GM18909 (cell line): ENCODE measurements at regions not wholly inside any gene's neighbourhood (a gene's known extent, or its start where the extent isn't known, plus 50 kb on each side); places are given as distances from the start of the nearest gene placed in this dataset.

ENCODE experiments used
- ATAC-seq: cut with Tn5 transposase; IDR thresholded peaks from one replicate; pipeline ENCODE4 v1.9.1; 2021; ENCODE audit warnings: mild to moderate bottlenecking; ENCODE audit not compliant: unreplicated experiment, poor library complexity

DNA sequence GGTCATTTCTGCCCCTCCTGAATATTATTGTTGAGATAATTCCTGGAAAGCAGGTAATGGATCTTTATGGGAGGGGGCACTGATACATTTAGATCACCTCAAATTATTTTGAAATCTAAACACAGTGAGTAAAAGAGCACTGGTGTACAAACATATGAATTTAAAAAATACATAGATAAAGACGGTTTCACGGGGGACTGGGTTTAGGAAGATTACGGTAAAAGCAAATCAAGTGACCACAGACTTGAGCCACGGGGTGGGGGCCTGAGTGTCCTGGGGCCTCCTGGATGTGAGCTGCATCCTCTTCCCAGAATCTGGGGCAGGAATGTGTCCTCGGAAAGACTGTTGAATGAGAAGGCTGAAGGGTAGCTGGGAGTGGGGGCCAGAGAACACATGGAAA is 219.1 kb upstream of the KLF6 start:
- ATAC-seq, result no peak

DNA sequence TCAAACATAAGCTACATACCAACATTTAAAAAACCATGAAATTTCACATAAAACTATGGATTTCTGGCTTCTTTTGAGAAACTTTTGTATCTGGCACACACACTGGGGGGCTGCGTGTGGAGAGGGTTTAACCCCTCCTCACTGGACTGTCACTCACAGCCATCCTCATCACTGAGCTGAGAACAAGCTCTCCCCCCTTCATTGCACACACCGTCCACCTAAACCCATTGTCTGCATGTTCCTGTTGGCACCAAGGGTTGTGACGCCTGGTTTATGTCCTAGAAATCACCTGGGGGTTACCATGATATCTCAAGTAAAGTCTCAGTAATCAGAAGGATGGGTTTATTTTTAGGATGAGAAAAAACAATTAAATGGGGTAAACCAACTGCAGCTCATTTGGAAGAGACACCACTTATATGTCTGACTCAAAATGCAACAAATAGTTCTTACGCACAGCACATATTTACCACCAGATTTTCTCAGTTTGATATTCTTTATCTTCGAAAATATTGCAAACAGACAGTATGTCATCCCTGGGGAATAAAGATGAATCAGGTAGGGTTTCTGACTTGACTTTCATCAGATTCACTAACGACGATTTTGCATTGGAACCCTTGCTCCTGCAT is 218.5 kb upstream of the KLF6 start:
- no peak for ATAC-seq

DNA sequence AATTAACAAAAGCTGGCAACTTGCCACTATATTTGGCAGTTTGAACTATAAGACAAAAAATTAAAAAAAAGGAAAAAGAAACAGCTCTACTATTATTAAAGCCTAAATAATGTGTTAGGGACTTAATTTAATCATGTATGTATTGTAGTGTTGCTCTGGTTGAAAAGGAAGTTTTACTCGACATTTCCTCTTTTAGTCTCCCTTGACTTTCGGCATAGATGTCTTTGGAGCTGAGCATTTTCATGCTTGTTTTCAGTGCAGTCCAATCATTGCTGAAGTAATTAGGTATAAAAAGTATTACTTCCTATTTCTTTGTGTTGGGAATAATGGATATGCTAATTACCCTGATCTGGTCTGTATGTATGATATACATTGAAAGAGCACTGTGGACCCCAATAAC is 216.8 kb upstream of the KLF6 start:
- no peak for ATAC-seq

DNA sequence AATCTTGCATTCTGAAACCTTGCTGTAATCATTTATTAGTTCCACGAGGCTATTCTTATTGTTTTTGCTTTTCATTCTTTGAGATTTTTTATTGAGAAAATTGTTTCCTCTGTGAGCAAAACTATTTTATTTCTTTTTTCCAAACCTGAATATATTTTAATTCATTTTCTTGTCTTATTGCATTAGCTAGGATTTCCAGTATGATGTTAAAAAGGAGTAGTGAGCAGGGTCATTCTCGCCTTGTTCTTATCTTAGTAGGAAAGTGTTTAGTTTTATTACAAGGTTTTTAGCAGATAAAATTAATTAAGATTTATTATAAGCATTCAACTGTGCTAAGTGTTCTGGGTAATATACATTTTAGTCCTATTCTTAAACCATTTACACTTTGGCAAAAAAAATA is 214.6 kb upstream of the KLF6 start:
- no peak for ATAC-seq

DNA sequence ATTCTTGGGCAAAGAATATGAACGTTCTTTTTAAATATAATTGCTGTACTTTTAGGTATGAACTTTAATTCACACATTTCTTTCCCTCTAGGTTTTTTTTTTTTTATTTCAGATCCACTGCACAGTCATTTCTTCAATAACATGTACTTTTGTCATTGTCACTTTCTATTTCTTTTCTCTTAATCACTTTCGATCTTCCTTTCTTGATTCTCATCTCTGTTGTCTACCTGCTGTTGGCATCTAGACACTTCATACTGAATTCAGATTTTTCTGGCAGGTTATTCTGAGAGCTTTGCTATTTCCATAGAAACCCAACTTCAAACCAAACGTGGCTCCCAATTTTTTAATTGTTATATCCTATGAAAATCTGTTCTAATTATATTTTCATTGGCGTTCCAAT is 211.7 kb upstream of the KLF6 start:
- ATAC-seq, result no peak

DNA sequence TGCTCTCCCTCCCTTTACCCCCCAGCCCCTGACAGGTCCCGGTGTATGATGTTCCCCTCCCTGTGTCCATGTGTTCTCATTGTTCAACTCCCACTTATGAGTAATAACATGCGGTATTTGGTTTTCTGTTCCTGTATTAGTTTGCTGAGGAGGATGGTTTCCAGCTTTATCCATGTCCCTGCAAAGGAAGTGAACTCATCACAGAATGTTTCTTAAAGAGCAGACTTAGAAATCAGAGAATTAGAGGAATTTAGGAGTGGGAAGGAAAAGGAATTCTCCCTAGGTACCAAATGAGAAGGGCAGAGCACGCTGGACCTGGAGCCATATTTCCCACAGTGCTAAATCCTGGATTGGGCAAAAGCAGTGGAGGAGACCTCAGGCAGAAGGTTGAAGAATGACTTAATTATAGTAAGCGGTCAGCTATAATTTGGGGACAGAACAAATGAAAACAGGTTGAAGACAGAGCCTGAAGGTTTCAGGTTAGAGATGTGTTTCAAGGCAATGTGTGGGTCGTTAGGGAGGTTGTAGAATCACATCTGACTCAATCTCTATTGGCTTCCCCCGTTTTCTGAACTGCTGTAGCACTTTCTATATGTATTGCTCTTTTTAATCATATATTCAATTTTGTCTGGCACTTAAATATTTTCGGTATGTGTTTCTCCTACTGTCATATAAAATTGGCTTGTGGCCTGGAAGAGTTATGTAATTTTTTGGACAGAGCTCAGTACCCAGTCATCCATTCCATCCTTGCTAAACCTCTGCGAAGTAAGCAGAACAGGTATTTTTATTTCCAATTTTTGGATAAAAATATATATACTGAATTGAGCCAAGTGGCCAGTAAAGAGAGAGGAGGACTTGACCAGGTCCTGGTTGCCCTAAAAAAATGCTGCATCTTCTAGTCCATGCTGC is 210.5 kb upstream of the KLF6 start:
- ATAC-seq, result no peak

DNA sequence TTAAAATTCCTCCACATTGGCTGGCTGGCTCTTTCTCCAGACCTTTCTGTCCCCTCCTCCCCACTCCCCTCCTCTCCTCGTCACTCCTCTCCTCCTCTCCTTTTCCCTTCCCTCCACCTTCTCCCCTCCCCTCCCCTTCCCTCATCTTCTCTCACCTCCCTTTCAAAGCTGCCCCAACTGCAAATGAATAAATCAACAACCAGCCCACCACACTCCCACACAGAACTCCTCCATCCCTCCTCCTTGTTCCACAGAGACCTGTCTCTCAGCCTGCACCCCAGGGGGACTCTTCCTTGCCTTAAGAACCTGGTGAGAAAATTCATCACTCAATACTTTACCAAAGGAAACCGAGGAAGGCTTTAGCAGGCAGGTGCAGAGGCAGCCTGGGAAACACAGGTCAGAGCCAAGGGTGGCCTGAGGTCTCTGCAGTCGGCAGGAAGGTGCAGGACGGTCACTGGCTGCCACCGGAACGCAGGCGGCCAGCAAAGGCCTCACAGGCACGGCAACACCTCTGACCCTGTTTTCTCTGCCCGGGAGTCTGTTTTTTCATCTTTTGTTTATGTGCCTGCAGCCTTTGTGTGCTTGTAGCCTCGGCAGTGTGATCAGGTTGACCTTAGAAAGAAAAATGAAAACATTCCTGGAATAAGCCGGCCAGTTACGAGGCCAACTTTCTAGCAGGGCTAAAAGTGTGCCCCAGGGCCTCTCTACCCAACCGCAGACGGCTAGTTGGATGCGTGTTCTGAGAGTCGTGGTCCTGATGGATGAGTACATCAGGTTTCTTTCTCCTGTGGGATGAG is 207.6 kb upstream of the KLF6 start:
- no peak for ATAC-seq

DNA sequence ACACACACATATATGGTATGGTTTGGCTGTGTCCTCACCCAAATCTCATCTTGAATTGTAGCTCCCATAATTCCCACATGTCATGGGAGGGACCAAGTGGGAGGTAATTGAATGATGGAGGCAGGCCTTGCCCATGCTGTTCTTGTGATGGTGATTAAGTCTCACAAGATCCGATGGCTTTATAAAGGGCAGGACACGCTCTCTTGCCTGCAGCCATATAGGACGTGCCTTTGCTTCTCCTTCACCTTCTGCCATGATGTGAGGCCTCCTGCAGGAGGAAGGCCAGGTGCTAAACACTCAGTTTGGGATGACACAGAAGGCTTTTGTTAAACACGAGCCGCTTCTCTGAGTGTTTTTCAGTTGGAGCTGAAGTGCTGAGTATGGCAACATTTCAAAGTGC is 205.3 kb upstream of the KLF6 start:
- ATAC-seq, result no peak

DNA sequence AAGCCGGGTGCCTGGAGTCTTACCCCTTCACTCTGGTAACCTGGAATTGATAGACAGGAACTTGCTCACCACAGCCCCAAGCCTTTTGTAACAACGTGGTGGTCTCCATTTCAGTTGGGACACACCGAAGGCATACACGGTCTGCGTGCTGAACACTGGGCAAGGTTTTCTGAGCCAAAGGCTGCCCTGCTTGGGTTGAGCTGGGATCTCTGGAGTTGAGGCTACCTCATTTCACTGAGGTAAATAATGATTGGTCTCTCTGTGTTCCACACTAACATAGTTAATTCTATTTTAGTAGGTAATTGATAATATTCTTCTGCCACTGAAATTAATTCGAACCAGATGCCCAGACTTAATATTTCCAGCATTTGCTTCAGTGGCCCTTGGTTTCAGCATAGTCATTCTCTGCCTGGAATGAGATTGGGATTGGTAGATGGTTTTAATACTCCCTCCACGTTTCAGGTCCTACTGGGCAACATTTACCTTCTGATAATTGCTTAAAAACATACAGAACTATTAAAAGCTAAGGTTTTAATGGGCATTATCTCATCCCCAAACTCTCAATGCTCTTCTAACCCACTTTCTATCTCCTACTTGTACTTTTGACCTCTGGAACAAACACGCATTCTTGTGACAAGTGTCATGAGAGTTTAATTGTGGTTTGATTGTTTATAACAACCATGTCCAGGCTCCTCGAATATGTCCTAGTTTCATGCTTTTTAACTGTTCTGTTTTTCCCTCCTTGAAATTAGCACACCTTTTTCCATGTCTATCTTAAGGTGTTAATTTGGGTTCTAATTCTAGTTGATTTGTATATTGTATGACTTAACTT is 202.3 kb upstream of the KLF6 start:
- ATAC-seq, result no peak

DNA sequence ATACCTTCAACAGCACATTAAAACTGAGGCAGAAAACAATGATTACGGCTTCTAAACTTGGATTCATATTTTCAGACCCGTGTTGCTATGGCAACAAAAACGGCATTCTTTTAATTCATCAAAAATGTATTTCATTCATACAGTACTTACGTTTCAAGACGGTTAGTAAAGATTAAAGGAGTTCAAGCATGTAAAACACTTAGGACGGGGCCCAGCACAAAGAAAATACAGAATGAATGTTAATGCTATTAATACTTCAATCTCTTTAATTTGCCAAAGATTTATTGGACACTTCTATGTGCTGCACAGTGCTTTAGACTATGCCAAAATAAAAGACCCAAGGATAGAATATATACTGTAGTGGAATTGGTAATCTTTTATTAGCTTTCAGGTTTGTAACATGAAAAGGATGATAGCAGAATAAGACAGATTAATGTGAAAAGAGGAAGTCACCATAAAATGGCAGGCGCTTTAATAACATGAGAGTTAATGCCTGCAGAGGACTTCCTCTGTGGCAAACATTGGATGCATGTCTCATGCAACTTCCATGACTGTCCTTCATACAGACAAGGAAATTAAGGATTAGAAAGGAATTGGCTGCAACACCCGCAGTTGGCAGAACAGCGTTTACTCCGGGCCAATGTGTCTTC is 201.6 kb upstream of the KLF6 start:
- ATAC-seq, result no peak

DNA sequence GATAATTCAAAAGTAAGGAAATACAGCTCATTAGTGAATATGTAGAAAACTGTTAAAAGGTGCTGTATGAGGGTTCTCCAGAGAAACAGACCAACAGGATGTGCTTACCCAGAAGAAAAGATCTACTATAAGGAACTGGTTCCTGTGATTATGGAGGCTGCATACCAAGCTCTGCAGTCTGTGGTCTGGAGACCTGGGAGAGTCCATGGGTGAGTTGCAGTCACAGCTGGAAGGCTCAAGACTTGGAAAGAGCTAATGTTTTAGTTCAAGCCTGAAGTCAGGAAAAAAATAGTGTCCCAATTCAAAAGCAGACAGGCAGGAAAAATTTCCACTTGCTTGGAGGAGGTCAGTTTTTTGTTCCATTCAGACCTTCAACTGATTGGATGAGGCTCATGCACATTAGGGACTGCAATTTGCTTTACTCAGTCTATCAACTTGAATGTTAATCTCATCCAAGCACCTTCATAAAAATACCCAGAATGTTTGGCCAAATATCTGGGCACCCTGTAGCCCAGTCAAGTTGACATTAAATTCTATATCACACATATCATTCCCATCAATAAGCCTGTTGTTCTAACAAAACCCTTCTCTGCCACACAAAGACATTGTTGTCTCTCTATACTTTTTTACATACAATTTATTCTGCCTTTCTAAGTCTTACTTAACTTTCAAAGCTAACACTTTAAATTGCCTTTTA is 197.9 kb upstream of the KLF6 start:
- no peak for ATAC-seq

DNA sequence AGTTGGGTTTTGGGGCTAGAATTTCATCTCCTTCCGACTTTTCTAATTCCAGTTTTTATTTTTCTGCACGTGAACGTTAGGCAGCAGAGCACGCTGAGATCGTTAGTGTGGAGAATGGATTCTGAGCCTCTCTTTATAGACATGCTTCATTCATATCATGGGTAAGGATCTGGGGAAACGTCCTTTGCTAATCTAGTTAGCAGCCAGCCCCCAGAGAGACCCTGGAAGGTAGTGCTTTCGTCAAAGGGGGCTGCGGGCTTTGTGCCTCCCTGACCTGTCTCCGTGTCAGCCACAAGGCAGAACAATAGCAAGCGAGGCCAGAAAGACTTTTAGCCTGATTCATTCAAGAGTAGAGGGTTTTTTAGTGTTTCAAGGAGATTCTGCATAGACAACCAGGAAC is 196.3 kb upstream of the KLF6 start:
- ATAC-seq, result no peak

DNA sequence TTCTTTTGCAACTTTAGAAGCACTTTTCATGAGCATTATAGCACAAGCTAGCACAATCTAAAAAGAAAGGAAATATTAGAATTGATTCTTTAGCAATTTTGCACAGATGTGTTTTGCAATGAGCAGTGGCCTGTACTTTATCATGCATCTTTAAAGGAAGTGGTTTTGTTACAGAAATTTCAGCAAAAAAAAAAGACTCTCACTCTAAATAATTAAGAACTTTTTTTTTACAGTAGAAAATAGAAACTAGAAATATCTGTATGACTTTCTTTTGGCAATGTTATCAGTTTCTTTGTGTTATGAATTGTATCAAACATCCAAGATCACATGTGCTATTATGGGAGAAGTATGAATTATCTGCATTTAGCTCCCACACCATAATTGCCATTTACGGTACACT is 195.7 kb upstream of the KLF6 start:
- ATAC-seq, result no peak

DNA sequence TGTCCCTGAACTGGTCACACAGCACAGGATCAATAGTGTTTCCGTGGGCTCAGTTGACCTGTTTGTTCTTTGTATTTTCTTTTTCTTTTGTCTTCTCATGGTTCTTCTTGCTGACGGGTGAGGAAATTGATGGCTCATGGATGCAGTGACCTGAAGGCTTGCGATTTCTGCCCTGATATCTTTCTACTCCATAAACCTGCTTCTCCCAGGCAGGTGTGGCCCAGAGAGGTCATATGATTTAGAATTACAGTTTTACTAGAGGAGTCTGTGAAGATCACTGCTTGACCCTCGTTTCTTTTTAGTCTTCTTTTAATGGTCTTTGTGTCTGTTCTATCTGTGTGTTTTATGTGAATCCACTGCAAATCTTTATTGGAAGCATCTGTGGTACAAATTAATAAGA is 195.1 kb upstream of the KLF6 start:
- ATAC-seq, result no peak

DNA sequence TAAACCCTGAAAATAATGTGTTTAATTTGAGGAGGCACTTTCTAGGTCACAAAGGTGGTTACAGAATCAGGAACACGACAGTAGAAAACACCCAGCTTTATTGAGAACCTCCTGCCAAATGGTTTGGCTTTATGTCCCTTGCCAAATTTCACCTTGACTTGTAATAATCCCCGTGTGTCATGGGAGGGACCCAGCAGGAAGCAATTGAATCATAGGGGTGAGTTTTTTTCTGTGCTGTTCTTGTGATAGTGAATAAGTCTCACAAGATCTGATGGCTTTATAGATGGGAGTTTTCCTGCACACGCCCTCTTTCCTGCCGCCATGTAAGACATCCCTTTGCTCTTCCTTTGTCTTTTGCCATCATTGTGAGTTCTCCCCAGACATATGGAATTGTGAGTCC is 193.8 kb upstream of the KLF6 start:
- ATAC-seq, result no peak

DNA sequence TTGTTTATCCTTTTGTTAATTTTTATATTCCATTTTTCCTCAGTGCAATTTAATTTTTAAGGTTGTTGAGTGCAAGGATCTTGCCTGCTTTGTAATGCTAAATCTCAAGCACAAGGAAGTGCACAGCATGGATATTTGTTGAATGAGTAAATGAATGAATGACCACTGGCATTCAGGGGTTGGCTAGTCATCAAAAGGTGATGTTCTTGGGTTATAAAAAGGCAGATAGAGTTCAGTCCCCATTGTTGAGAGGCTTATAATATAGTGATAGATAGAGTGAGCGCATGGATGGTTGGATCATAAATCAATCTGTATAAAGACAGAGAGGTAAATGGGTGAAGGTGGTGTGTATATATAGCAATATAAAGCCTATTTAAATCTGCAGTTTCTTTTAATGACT is 193.2 kb upstream of the KLF6 start:
- ATAC-seq, result no peak

DNA sequence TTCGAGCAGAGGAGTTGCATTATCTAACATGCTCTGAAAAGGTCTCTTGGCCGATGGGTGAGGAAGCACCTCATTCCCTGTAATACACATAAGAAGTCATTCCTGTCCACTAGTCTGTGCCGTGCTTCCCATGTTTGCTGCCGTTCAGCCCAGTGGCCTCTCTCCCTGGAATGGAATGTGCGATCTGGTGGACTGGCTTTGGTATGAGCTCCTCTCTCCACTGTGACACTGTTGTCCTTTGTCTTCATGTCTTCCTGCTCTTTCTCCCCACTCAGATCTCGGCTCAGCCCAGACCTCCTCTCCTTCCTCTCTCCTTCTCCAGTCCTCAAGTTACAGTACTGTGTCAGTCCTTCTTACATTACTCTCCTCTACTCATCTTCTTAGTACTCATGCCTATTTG is 192.8 kb upstream of the KLF6 start:
- no peak for ATAC-seq

DNA sequence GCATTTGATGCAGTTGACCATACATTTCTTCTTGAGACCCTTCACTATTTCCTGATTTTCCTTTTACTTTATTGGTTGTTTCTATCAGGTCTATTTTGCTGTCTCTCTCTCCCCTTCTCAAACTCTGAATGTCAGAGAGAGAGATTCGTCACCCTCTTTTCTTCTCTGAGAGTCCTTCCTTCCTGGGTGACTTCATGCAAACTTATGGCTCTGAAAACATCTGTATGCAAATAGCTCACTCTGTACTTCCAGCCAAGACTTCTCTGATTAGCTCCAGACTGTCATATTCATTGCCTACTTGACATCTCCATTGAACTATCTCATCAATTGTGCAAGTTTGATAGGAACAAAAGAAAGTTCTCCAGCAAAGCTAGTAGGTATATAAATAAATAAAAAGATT is 191.7 kb upstream of the KLF6 start:
- ATAC-seq, result no peak

DNA sequence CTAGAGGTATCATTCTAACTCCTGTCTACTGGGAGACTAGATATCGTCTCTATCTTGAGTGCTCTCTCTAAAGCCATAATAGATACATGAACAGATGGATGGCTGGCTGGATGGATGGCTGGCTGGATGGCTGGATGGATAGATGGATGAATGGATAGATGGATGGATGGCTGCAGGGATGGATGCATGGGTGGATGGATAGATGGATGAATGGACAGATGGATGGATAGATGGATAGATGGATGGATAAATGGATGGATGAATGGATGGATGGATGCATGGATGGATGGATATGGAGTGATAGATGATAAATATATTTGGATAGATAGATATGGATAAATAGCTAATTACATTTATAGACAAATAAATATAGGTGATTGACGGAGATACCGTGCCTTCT is 191.2 kb upstream of the KLF6 start:
- no peak for ATAC-seq
